Epithelial cell of proximal tubule (primary cell): ENCODE measurements at regions not wholly inside any gene's neighbourhood (a gene's known extent, or its start where the extent isn't known, plus 50 kb on each side); places are given as distances from the start of the nearest gene placed in this dataset.

ENCODE experiments used
- DNase-seq: peaks from one replicate; pipeline ENCODE4 v3.0.0-alpha.2; 2011; ENCODE audit warnings: low read depth
- H3K4me3 ChIP-seq: 2 replicates; pipeline ENCODE4 v1.5.1; 2011; ENCODE audit warnings: low read depth, mild to moderate bottlenecking, low read length
- CTCF ChIP-seq: conservative IDR thresholded peaks from 2 replicates; pipeline ENCODE4 v1.5.1; 2012; ENCODE audit warnings: low read depth, mild to moderate bottlenecking, low read length

GRCh38 chr2:94960751-94961150 lies 64.8 kb upstream of the MAL start:
- H3K4me3 ChIP-seq: no peak overlapping the region
- no peak for TF ChIP-seq CTCF
- DNase-seq: no peak

- no peak for DNase-seq
- no peak overlapping the region for H3K4me3 ChIP-seq
- TF ChIP-seq CTCF: no peak
Observed at GRCh38 chr2:94964193-94964592, 61.3 kb upstream of the MAL start.

- no peak for DNase-seq
- no peak for TF ChIP-seq CTCF
- no peak overlapping the region for H3K4me3 ChIP-seq
Observed at GRCh38 chr2:94966689-94967088, 58.8 kb upstream of the MAL start.

GRCh38 chr2:94970353-94970752 lies 55.2 kb upstream of the MAL start:
- DNase-seq: no peak
- TF ChIP-seq CTCF: no peak
- H3K4me3 ChIP-seq: no peak overlapping the region
